ENCODE measurements at regions not wholly inside any gene's neighbourhood (a gene's known extent, or its start where the extent isn't known, plus 50 kb on each side); places are given as distances from the start of the nearest gene placed in this dataset.
A peak's percentile ranks its signal among the peaks of the same experiment; 100 is the strongest.

- Histone ChIP-seq H3K36me3 (ENCODE audit: low read depth) (no peaks in the 10 kb centered on the region), H3K9me3 (no peaks in the 10 kb centered on the region), H3K4me3 (no peak overlapping the region), H3K4me1 (ENCODE audit: low read depth) (no peaks in the 10 kb centered on the region)
- no peak for DNase-seq
- intact Hi-C loops (cut with DNase I, micrococcal nuclease) = no loop called here
- no peak for ATAC-seq
- TF ChIP-seq CTCF (IDR thresholded peaks at IDR 0.05) = no peak
Measured at GRCh38 chr9:80143899-80144298, 572.1 kb downstream of the TLE4 start.

GRCh38 chr9:80134487-80134886, 562.7 kb downstream of the TLE4 start:
- DNase-seq (no peak), ATAC-seq (peak; percentile 62)

GRCh38 chr9:80131627-80132026, 559.9 kb downstream of the TLE4 start:
- Histone ChIP-seq H3K4me1 (ENCODE audit: low read depth) (no peaks in the 10 kb centered on the region), H3K9me3 (no peaks in the 10 kb centered on the region), H3K4me3 (no peak overlapping the region), H3K36me3 (ENCODE audit: low read depth) (no peaks in the 10 kb centered on the region)
- ATAC-seq (no peak), DNase-seq (no peak)
- no peak for TF ChIP-seq CTCF (IDR thresholded peaks at IDR 0.05)
- intact Hi-C loops (cut with DNase I, micrococcal nuclease) = no loop called here

More at GRCh38 chr9:80134487-80134886, 562.7 kb downstream of the TLE4 start:
- intact Hi-C loops (cut with DNase I, micrococcal nuclease) = no loop called here
- H3K36me3 ChIP-seq (ENCODE audit: low read depth) = no peaks in the 10 kb centered on the region
- H3K9me3 ChIP-seq = no peaks in the 10 kb centered on the region
- TF ChIP-seq CTCF (IDR thresholded peaks at IDR 0.05) = no peak
- H3K4me1 ChIP-seq (ENCODE audit: low read depth) = no peaks in the 10 kb centered on the region
- no peak overlapping the region for H3K4me3 ChIP-seq

- no peak for TF ChIP-seq CTCF (IDR thresholded peaks at IDR 0.05)
- Histone ChIP-seq H3K4me1 (ENCODE audit: low read depth) (no peaks in the 10 kb centered on the region), H3K4me3 (no peak overlapping the region), H3K9me3 (no peaks in the 10 kb centered on the region), H3K36me3 (ENCODE audit: low read depth) (no peaks in the 10 kb centered on the region)
- ATAC-seq (no peak), DNase-seq (no peak)
- intact Hi-C loops (cut with DNase I, micrococcal nuclease) = no loop called here
Measured at GRCh38 chr9:80127920-80128319, 556.2 kb downstream of the TLE4 start.

- H3K36me3 ChIP-seq (ENCODE audit: low read depth) = no peaks in the 10 kb centered on the region
- intact Hi-C loops (cut with DNase I, micrococcal nuclease) = no loop called here
Measured at GRCh38 chr9:80125731-80126264, 554.0 kb downstream of the TLE4 start.

More at GRCh38 chr9:80125731-80126264, 554.0 kb downstream of the TLE4 start:
- H3K4me1 ChIP-seq (ENCODE audit: low read depth) = no peaks in the 10 kb centered on the region
- H3K9me3 ChIP-seq = no peaks in the 10 kb centered on the region
- ATAC-seq (no peak), DNase-seq (no peak)
- H3K4me3 ChIP-seq = no peak overlapping the region
- TF ChIP-seq CTCF (IDR thresholded peaks at IDR 0.05) = no peak
